HepG2 (cell line): ENCODE measurements at regions not wholly inside any gene's neighbourhood (a gene's known extent, or its start where the extent isn't known, plus 50 kb on each side); places are given as distances from the start of the nearest gene placed in this dataset.

Experiments used
- BHLHE40 ChIP-seq: IDR thresholded peaks from 2 replicates; pipeline ENCODE4 v1.6.1; 2011; ENCODE audit warnings: low read length, improper control_type of control experiment
- CEBPB ChIP-seq: IDR thresholded peaks from 2 replicates; pipeline ENCODE4 v1.6.1; 2011; ENCODE audit warnings: low read depth, low read length, improper control_type of control experiment, borderline replicate concordance
- KDM1A ChIP-seq: IDR thresholded peaks from 2 replicates; pipeline ENCODE4 v1.6.1; 2016; ENCODE audit warnings: missing compliant biosample characterization
- NFATC3 ChIP-seq: sonication (generic); formaldehyde crosslinking; IDR thresholded peaks from 2 replicates; pipeline ENCODE4 v1.5.1; 2020; ENCODE audit warnings: mild to moderate bottlenecking, missing genetic modification reagents
- POLR2A ChIP-seq, 2 experiments: IDR thresholded peaks; 2 replicates each; pipeline ENCODE4 v1.6.1; 2011; ENCODE audit warnings: low read depth in 2 of 2, low read length in 2 of 2, mild to moderate bottlenecking in 1 of 2, moderate library complexity in 1 of 2; ENCODE audit not compliant: insufficient read depth in 1 of 2
- ZNF124 ChIP-seq: sonication (generic); formaldehyde crosslinking; IDR thresholded peaks from 2 replicates; pipeline ENCODE4 v1.4.0; 2020; ENCODE audit warnings: missing genetic modification reagents
- TF ChIP-seq, protein P1 (sequence below): sonication (generic); formaldehyde crosslinking; IDR thresholded peaks from 2 replicates; pipeline ENCODE4 v1.5.0; 2020; ENCODE audit warnings: mild to moderate bottlenecking, missing genetic modification reagents, moderate library complexity
- TF ChIP-seq, protein P2 (sequence below): sonication (generic); formaldehyde crosslinking; IDR thresholded peaks from 2 replicates; pipeline ENCODE4 v1.4.0; 2020; ENCODE audit warnings: missing genetic modification reagents
- TF ChIP-seq, protein P3 (sequence below): sonication (generic); formaldehyde crosslinking; IDR thresholded peaks from 2 replicates; pipeline ENCODE4 v1.5.1; 2020; ENCODE audit warnings: mild to moderate bottlenecking, missing genetic modification reagents, moderate library complexity

DNA sequence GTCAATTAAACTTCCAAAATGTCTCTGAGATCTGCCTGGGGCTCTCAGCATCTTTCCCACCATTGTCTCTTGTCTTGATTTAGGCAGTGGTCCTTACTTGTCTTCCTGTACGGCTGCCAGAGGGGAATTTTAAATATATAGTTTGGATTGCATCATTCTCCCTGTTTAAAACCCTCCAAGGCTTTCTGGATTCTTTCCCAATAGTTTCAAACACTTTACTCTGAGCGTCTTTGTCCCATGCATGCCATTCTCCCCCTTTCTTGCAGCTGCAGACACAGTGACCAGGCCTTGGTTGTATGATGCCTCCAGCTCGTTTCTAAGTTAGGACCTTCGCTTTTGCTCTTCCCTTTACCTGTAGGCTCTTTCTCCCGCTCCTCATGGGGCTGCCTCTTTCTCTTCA lies 323.3 kb upstream of the CTNNB1 start:
- TF ChIP-seq NFATC3 (CRISPR knock-in tag) (no peak), CEBPB (peak; percentile 6; the same call in 1 of the 2 replicates), POLR2A (IDR thresholded peaks at IDR 0.05; ENCODE audit: insufficient read depth in 1 of 2, low read depth in 2 of 2, low read length in 2 of 2) (no peak), BHLHE40 (no peak), ZNF124 (CRISPR knock-in tag) (no peak), KDM1A (CRISPR knock-in tag) (no peak)
- TF ChIP-seq, protein P1, sequence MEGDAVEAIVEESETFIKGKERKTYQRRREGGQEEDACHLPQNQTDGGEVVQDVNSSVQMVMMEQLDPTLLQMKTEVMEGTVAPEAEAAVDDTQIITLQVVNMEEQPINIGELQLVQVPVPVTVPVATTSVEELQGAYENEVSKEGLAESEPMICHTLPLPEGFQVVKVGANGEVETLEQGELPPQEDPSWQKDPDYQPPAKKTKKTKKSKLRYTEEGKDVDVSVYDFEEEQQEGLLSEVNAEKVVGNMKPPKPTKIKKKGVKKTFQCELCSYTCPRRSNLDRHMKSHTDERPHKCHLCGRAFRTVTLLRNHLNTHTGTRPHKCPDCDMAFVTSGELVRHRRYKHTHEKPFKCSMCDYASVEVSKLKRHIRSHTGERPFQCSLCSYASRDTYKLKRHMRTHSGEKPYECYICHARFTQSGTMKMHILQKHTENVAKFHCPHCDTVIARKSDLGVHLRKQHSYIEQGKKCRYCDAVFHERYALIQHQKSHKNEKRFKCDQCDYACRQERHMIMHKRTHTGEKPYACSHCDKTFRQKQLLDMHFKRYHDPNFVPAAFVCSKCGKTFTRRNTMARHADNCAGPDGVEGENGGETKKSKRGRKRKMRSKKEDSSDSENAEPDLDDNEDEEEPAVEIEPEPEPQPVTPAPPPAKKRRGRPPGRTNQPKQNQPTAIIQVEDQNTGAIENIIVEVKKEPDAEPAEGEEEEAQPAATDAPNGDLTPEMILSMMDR (CRISPR knock-in tag) = no peak
- TF ChIP-seq, protein P2, sequence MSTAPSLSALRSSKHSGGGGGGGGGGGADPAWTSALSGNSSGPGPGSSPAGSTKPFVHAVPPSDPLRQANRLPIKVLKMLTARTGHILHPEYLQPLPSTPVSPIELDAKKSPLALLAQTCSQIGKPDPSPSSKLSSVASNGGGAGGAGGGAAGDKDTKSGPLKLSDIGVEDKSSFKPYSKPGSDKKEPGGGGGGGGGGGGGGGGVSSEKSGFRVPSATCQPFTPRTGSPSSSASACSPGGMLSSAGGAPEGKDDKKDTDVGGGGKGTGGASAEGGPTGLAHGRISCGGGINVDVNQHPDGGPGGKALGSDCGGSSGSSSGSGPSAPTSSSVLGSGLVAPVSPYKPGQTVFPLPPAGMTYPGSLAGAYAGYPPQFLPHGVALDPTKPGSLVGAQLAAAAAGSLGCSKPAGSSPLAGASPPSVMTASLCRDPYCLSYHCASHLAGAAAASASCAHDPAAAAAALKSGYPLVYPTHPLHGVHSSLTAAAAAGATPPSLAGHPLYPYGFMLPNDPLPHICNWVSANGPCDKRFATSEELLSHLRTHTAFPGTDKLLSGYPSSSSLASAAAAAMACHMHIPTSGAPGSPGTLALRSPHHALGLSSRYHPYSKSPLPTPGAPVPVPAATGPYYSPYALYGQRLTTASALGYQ (CRISPR knock-in tag) = no peak
- TF ChIP-seq, protein P3, sequence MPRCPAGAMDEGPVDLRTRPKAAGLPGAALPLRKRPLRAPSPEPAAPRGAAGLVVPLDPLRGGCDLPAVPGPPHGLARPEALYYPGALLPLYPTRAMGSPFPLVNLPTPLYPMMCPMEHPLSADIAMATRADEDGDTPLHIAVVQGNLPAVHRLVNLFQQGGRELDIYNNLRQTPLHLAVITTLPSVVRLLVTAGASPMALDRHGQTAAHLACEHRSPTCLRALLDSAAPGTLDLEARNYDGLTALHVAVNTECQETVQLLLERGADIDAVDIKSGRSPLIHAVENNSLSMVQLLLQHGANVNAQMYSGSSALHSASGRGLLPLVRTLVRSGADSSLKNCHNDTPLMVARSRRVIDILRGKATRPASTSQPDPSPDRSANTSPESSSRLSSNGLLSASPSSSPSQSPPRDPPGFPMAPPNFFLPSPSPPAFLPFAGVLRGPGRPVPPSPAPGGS (CRISPR knock-in tag) = no peak
